ENCODE measurements at regions not wholly inside any gene's neighbourhood (a gene's known extent, or its start where the extent isn't known, plus 50 kb on each side); places are given as distances from the start of the nearest gene placed in this dataset.

- Histone ChIP-seq H3K9ac (ENCODE audit: low read depth, low read length) (no peak overlapping the region), H3K9me3 (ENCODE audit: control insufficient read depth, insufficient read depth, low read length) (no peaks in the 10 kb centered on the region), H3K36me3 (ENCODE audit: insufficient read depth, low read length) (no peaks in the 10 kb centered on the region), H3K4me1 (ENCODE audit: insufficient read depth, low read length) (no peaks in the 10 kb centered on the region)
These were observed 315.2 kb downstream of the FOXL1 start for GRCh38 chr16:86893506-86893905.

- H3K9me3 ChIP-seq (ENCODE audit: control insufficient read depth, insufficient read depth, low read length), result no peaks in the 10 kb centered on the region
- no peaks in the 10 kb centered on the region for H3K36me3 ChIP-seq (ENCODE audit: insufficient read depth, low read length)
- H3K9ac ChIP-seq (ENCODE audit: low read depth, low read length), result no peak overlapping the region
- H3K4me1 ChIP-seq (ENCODE audit: insufficient read depth, low read length), result no peaks in the 10 kb centered on the region
These were observed 315.7 kb downstream of the FOXL1 start for GRCh38 chr16:86894029-86894567.

- Histone ChIP-seq H3K36me3 (ENCODE audit: insufficient read depth, low read length) (no peaks in the 10 kb centered on the region), H3K4me1 (ENCODE audit: insufficient read depth, low read length) (no peaks in the 10 kb centered on the region), H3K9ac (ENCODE audit: low read depth, low read length) (no peak overlapping the region), H3K9me3 (ENCODE audit: control insufficient read depth, insufficient read depth, low read length) (no peaks in the 10 kb centered on the region)
These were observed 316.6 kb downstream of the FOXL1 start for GRCh38 chr16:86894925-86895324.

GRCh38 chr16:86895606-86896005, 317.3 kb downstream of the FOXL1 start:
- H3K9me3 ChIP-seq (ENCODE audit: control insufficient read depth, insufficient read depth, low read length), result no peaks in the 10 kb centered on the region
- H3K36me3 ChIP-seq (ENCODE audit: insufficient read depth, low read length), result no peaks in the 10 kb centered on the region
- no peak overlapping the region for H3K9ac ChIP-seq (ENCODE audit: low read depth, low read length)
- no peaks in the 10 kb centered on the region for H3K4me1 ChIP-seq (ENCODE audit: insufficient read depth, low read length)

GRCh38 chr16:86896976-86897375, 318.6 kb downstream of the FOXL1 start:
- no peaks in the 10 kb centered on the region for H3K9me3 ChIP-seq (ENCODE audit: control insufficient read depth, insufficient read depth, low read length)
- no peaks in the 10 kb centered on the region for H3K36me3 ChIP-seq (ENCODE audit: insufficient read depth, low read length)
- no peak overlapping the region for H3K9ac ChIP-seq (ENCODE audit: low read depth, low read length)
- H3K4me1 ChIP-seq (ENCODE audit: insufficient read depth, low read length), result no peaks in the 10 kb centered on the region

- Histone ChIP-seq H3K4me1 (ENCODE audit: insufficient read depth, low read length) (0 out of 2 replicates have a peak, but pooled peaks cover 1% of the 10 kb centered on the region), H3K9me3 (ENCODE audit: control insufficient read depth, insufficient read depth, low read length) (no peaks in the 10 kb centered on the region), H3K9ac (ENCODE audit: low read depth, low read length) (no peak overlapping the region), H3K36me3 (ENCODE audit: insufficient read depth, low read length) (no peaks in the 10 kb centered on the region)
These were observed 319.1 kb downstream of the FOXL1 start for GRCh38 chr16:86897486-86897885.

GRCh38 chr16:86898386-86898785, 320.0 kb downstream of the FOXL1 start:
- Histone ChIP-seq H3K9me3 (ENCODE audit: control insufficient read depth, insufficient read depth, low read length) (no peaks in the 10 kb centered on the region), H3K4me1 (ENCODE audit: insufficient read depth, low read length) (0 out of 2 replicates have a peak, but pooled peaks cover 3% of the 10 kb centered on the region), H3K36me3 (ENCODE audit: insufficient read depth, low read length) (no peaks in the 10 kb centered on the region), H3K9ac (ENCODE audit: low read depth, low read length) (no peak overlapping the region)

GRCh38 chr16:86899151-86899550, 320.8 kb downstream of the FOXL1 start:
- Histone ChIP-seq H3K9me3 (ENCODE audit: control insufficient read depth, insufficient read depth, low read length) (no peaks in the 10 kb centered on the region), H3K4me1 (ENCODE audit: insufficient read depth, low read length) (0 out of 2 replicates have a peak, but pooled peaks cover 3% of the 10 kb centered on the region), H3K9ac (ENCODE audit: low read depth, low read length) (no peak overlapping the region), H3K36me3 (ENCODE audit: insufficient read depth, low read length) (no peaks in the 10 kb centered on the region)

- Histone ChIP-seq H3K9me3 (ENCODE audit: control insufficient read depth, insufficient read depth, low read length) (no peaks in the 10 kb centered on the region), H3K36me3 (ENCODE audit: insufficient read depth, low read length) (no peaks in the 10 kb centered on the region), H3K4me1 (ENCODE audit: insufficient read depth, low read length) (0 out of 2 replicates have a peak, but pooled peaks cover 3% of the 10 kb centered on the region), H3K9ac (ENCODE audit: low read depth, low read length) (no peak overlapping the region)
These were observed 321.4 kb downstream of the FOXL1 start for GRCh38 chr16:86899757-86900156.

GRCh38 chr16:86901483-86901882, 323.1 kb downstream of the FOXL1 start:
- Histone ChIP-seq H3K4me1 (ENCODE audit: insufficient read depth, low read length) (0 out of 2 replicates have a peak, but pooled peaks cover 3% of the 10 kb centered on the region), H3K9me3 (ENCODE audit: control insufficient read depth, insufficient read depth, low read length) (no peaks in the 10 kb centered on the region), H3K9ac (ENCODE audit: low read depth, low read length) (no peak overlapping the region), H3K36me3 (ENCODE audit: insufficient read depth, low read length) (no peaks in the 10 kb centered on the region)

GRCh38 chr16:86902656-86903001, 324.3 kb downstream of the FOXL1 start:
- H3K9ac ChIP-seq (ENCODE audit: low read depth, low read length), result no peak overlapping the region

GRCh38 chr16:86903068-86903467, 324.7 kb downstream of the FOXL1 start:
- Histone ChIP-seq H3K4me1 (ENCODE audit: insufficient read depth, low read length) (0 out of 2 replicates have a peak, but pooled peaks cover 3% of the 10 kb centered on the region), H3K9me3 (ENCODE audit: control insufficient read depth, insufficient read depth, low read length) (no peaks in the 10 kb centered on the region), H3K36me3 (ENCODE audit: insufficient read depth, low read length) (no peaks in the 10 kb centered on the region), H3K9ac (ENCODE audit: low read depth, low read length) (no peak overlapping the region)

More at GRCh38 chr16:86902656-86903001, 324.3 kb downstream of the FOXL1 start:
- 0 out of 2 replicates have a peak, but pooled peaks cover 3% of the 10 kb centered on the region for H3K4me1 ChIP-seq (ENCODE audit: insufficient read depth, low read length)
- H3K9me3 ChIP-seq (ENCODE audit: control insufficient read depth, insufficient read depth, low read length), result no peaks in the 10 kb centered on the region
- H3K36me3 ChIP-seq (ENCODE audit: insufficient read depth, low read length), result no peaks in the 10 kb centered on the region

GRCh38 chr16:86905302-86905701, 327.0 kb downstream of the FOXL1 start:
- Histone ChIP-seq H3K9me3 (ENCODE audit: control insufficient read depth, insufficient read depth, low read length) (no peaks in the 10 kb centered on the region), H3K36me3 (ENCODE audit: insufficient read depth, low read length) (no peaks in the 10 kb centered on the region), H3K9ac (ENCODE audit: low read depth, low read length) (no peak overlapping the region), H3K4me1 (ENCODE audit: insufficient read depth, low read length) (0 out of 2 replicates have a peak, but pooled peaks cover 3% of the 10 kb centered on the region)

GRCh38 chr16:86906623-86907022, 328.3 kb downstream of the FOXL1 start:
- H3K9ac ChIP-seq (ENCODE audit: low read depth, low read length), result no peak overlapping the region
- H3K36me3 ChIP-seq (ENCODE audit: insufficient read depth, low read length), result no peaks in the 10 kb centered on the region
- H3K4me1 ChIP-seq (ENCODE audit: insufficient read depth, low read length), result 0 out of 2 replicates have a peak, but pooled peaks cover 3% of the 10 kb centered on the region

GRCh38 chr16:86909359-86910160, 331.2 kb downstream of the FOXL1 start:
- Histone ChIP-seq H3K4me1 (ENCODE audit: insufficient read depth, low read length) (no peaks in the 10 kb centered on the region), H3K9ac (ENCODE audit: low read depth, low read length) (no peak overlapping the region), H3K9me3 (ENCODE audit: control insufficient read depth, insufficient read depth, low read length) (no peaks in the 10 kb centered on the region; the same call in 1 of the 2 replicates), H3K36me3 (ENCODE audit: insufficient read depth, low read length) (no peaks in the 10 kb centered on the region)

More at GRCh38 chr16:86906623-86907022, 328.3 kb downstream of the FOXL1 start:
- no peaks in the 10 kb centered on the region for H3K9me3 ChIP-seq (ENCODE audit: control insufficient read depth, insufficient read depth, low read length)
